Caco-2 (cell line): ENCODE measurements at regions not wholly inside any gene's neighbourhood (a gene's known extent, or its start where the extent isn't known, plus 50 kb on each side); places are given as distances from the start of the nearest gene placed in this dataset.

ENCODE experiments used
- BruUV-seq: library from RNA; stranded (reverse); fragments of 400-500 nt; replicated peaks from 2 replicates; lab custom pipeline; 2021; lab: Mats Ljungman, UMichigan
- CTCF ChIA-PET: fragments of 300-600 bp; sonication (Branson Sonifier 250); formaldehyde crosslinking; loops from one replicate; lab custom pipeline; 2022; ENCODE audit warnings: antibody characterized with exemption; lab: Charles Lee
- POLR2A ChIA-PET: fragments of 300-600 bp; sonication (Branson Sonifier 250); formaldehyde crosslinking; loops from one replicate; lab custom pipeline; 2022; ENCODE audit warnings: antibody characterized with exemption; lab: Charles Lee
- DNase-seq, 2 experiments: peaks; one replicate each; pipeline versions ENCODE4 v3.0.0 to v3.0.0-alpha.2; 2020 to 2022
- H3K27me3 ChIP-seq: replicated peaks from 2 replicates; pipeline ENCODE4 v1.6.0; 2011; ENCODE audit warnings: low read length; ENCODE audit not compliant: control insufficient read depth, insufficient read depth
- H3K36me3 ChIP-seq: 2 replicates; pipeline ENCODE4 v1.5.1; 2011; ENCODE audit warnings: low read length; ENCODE audit not compliant: control insufficient read depth, insufficient read depth
- H3K4me1 ChIP-seq: fragments of 250-450 bp; sonication (Bioruptor Pico); 2 replicates; pipeline ENCODE4 v1.5.1; 2020; ENCODE audit warnings: mild to moderate bottlenecking
- H3K4me3 ChIP-seq: 2 replicates; pipeline ENCODE4 v1.5.1; 2011; ENCODE audit warnings: low read depth, mild to moderate bottlenecking, control low read depth, low read length
- H3K9me3 ChIP-seq: fragments of 250-450 bp; sonication (Bioruptor Pico); 2 replicates; pipeline ENCODE4 v1.5.1; 2020; ENCODE audit warnings: mild to moderate bottlenecking, moderate library complexity
- H3K27ac Mint-ChIP-seq: one replicate; pipeline ENCODE4 v1.8.0; 2022; ENCODE audit warnings: mixed read lengths; ENCODE audit not compliant: unreplicated experiment
- H3K27me3 Mint-ChIP-seq: one replicate; pipeline ENCODE4 v1.8.0; 2022; ENCODE audit warnings: mixed read lengths; ENCODE audit not compliant: insufficient read depth, unreplicated experiment
- H3K36me3 Mint-ChIP-seq: one replicate; pipeline ENCODE4 v1.8.0; 2022; ENCODE audit warnings: mild to moderate bottlenecking, mixed read lengths; ENCODE audit not compliant: insufficient read depth, unreplicated experiment
- H3K4me1 Mint-ChIP-seq: one replicate; pipeline ENCODE4 v1.8.0; 2022; ENCODE audit warnings: low read depth, mixed read lengths; ENCODE audit not compliant: unreplicated experiment
- H3K4me3 Mint-ChIP-seq: one replicate; pipeline ENCODE4 v1.8.0; 2022; ENCODE audit warnings: mild to moderate bottlenecking, moderate library complexity, mixed read lengths; ENCODE audit not compliant: unreplicated experiment
- H3K9me3 Mint-ChIP-seq: one replicate; pipeline ENCODE4 v1.8.0; 2022; ENCODE audit warnings: mixed read lengths; ENCODE audit not compliant: unreplicated experiment
- intact Hi-C: fragments of 100-400 bp; cut with micrococcal nuclease; formaldehyde crosslinking; loops from one replicate; pipeline ENCODE4 v1.10.0; 2022; ENCODE audit not compliant: unreplicated experiment
- TF ChIP-seq, protein P1 (sequence below), 2 experiments: fragments of 200-600 bp in 1 of 2; IDR thresholded peaks; 1 replicate in 1 of 2; 2 replicates in 1 of 2; pipeline versions ENCODE4 v1.5.1 to v1.8.0; 2011 to 2022; ENCODE audit warnings: antibody characterized with exemption in 1 of 2, control low read depth in 1 of 2, inconsistent platforms in 1 of 2, low read depth in 1 of 2, low read length in 1 of 2, mild to moderate bottlenecking in 1 of 2, moderate library complexity in 1 of 2; ENCODE audit not compliant: insufficient read depth in 1 of 2, severe bottlenecking in 1 of 2, unreplicated experiment in 1 of 2

DNA sequence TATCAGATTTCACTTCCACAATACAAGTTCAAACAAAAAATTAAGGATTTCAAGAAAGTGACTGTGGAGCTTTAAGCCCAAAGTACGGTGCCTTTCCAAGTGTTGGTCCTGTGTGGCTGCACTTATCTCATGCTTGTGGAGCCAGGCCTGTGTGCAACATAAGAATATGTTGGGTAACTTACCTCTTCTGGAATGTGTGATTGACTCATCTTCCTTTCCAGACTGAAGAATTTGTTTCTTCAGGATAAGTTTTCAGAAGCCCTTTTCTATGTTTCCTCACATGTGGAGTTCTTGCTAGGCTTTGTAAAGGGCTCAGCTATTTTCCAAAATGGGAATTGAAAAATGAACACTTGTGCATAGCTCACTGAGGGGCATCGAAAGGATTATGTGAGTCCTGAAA is 485.1 kb upstream of the PAPPA start:
- ChIA-PET POLR2A (no interaction called here), CTCF (no interaction called here)
- Mint-ChIP-seq H3K9me3 (peaks cover 2% of the 10 kb centered on the region), H3K4me3 (no peak overlapping the region), H3K27ac (no peak overlapping the region), H3K36me3 (no peaks in the 10 kb centered on the region), H3K4me1 (no peaks in the 10 kb centered on the region), H3K27me3 (peaks cover 2% of the 10 kb centered on the region)
- BruUV-seq = no TSS peak
- Histone ChIP-seq H3K4me1 (no peaks in the 10 kb centered on the region), H3K27me3 (no peaks in the 10 kb centered on the region), H3K36me3 (no peaks in the 10 kb centered on the region), H3K4me3 (no peak overlapping the region), H3K9me3 (no peaks in the 10 kb centered on the region)
- intact Hi-C loops = no loop called here
- no peak for DNase-seq
- TF ChIP-seq, protein P1, sequence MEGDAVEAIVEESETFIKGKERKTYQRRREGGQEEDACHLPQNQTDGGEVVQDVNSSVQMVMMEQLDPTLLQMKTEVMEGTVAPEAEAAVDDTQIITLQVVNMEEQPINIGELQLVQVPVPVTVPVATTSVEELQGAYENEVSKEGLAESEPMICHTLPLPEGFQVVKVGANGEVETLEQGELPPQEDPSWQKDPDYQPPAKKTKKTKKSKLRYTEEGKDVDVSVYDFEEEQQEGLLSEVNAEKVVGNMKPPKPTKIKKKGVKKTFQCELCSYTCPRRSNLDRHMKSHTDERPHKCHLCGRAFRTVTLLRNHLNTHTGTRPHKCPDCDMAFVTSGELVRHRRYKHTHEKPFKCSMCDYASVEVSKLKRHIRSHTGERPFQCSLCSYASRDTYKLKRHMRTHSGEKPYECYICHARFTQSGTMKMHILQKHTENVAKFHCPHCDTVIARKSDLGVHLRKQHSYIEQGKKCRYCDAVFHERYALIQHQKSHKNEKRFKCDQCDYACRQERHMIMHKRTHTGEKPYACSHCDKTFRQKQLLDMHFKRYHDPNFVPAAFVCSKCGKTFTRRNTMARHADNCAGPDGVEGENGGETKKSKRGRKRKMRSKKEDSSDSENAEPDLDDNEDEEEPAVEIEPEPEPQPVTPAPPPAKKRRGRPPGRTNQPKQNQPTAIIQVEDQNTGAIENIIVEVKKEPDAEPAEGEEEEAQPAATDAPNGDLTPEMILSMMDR (IDR thresholded peaks at IDR 0.05; ENCODE audit: insufficient read depth in 1 of 2, low read depth in 1 of 2, low read length in 1 of 2, severe bottlenecking in 1 of 2, unreplicated experiment in 1 of 2) = no peak

GRCh38 chr9:115671236-115671962 is 482.2 kb upstream of the PAPPA start:
- intact Hi-C loops = no loop called here
- ChIA-PET CTCF (no interaction called here), POLR2A (no interaction called here)
- Mint-ChIP-seq H3K27ac (no peak overlapping the region), H3K27me3 (peaks cover under 1% of the 10 kb centered on the region), H3K9me3 (peaks cover 15% of the 10 kb centered on the region), H3K36me3 (no peaks in the 10 kb centered on the region), H3K4me3 (no peak overlapping the region), H3K4me1 (no peaks in the 10 kb centered on the region)
- no peaks in the 10 kb centered on the region for H3K36me3 ChIP-seq
- no TSS peak for BruUV-seq
- no peaks in the 10 kb centered on the region for H3K4me1 ChIP-seq
- no peak for DNase-seq
- H3K27me3 ChIP-seq = no peaks in the 10 kb centered on the region
- TF ChIP-seq, protein P1 (IDR thresholded peaks at IDR 0.05; ENCODE audit: insufficient read depth in 1 of 2, low read depth in 1 of 2, low read length in 1 of 2, severe bottlenecking in 1 of 2, unreplicated experiment in 1 of 2) = no peak
- no peak overlapping the region for H3K4me3 ChIP-seq
- H3K9me3 ChIP-seq = peaks cover 2% of the 10 kb centered on the region; the same call in 1 of the 2 replicates

DNA sequence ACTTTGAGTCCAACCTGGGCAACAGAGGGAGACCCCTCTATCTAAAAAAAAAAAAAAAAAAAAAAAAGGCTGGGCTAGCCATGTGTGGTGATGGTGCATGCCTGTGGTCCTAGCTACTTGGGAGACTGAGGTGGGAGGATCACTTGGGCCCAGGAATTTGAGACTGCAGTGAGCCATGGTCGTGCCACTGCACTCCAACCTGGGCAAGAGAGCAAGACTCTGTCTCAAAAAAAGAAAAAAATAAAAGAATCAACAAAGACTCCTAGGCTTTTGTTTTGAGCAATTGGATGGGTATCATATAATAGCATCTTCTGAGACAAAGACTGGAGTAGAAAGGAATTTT is 481.7 kb upstream of the PAPPA start:
- POLR2A ChIA-PET = no interaction called here
- no peak for DNase-seq
- Histone ChIP-seq H3K4me1 (no peaks in the 10 kb centered on the region), H3K9me3 (peaks cover 4% of the 10 kb centered on the region; the same call in 1 of the 2 replicates), H3K27me3 (no peaks in the 10 kb centered on the region), H3K4me3 (no peak overlapping the region), H3K36me3 (no peaks in the 10 kb centered on the region)
- CTCF ChIA-PET = no interaction called here
- Mint-ChIP-seq H3K27ac (no peak overlapping the region), H3K36me3 (no peaks in the 10 kb centered on the region), H3K9me3 (peaks cover 20% of the 10 kb centered on the region), H3K4me1 (no peaks in the 10 kb centered on the region), H3K4me3 (no peak overlapping the region), H3K27me3 (no peaks in the 10 kb centered on the region)
- TF ChIP-seq, protein P1 (IDR thresholded peaks at IDR 0.05; ENCODE audit: insufficient read depth in 1 of 2, low read depth in 1 of 2, low read length in 1 of 2, severe bottlenecking in 1 of 2, unreplicated experiment in 1 of 2) = no peak
- no TSS peak for BruUV-seq
- intact Hi-C loops = no loop called here
